ENCODE measurements at regions not wholly inside any gene's neighbourhood (a gene's known extent, or its start where the extent isn't known, plus 50 kb on each side); places are given as distances from the start of the nearest gene placed in this dataset.

DNA sequence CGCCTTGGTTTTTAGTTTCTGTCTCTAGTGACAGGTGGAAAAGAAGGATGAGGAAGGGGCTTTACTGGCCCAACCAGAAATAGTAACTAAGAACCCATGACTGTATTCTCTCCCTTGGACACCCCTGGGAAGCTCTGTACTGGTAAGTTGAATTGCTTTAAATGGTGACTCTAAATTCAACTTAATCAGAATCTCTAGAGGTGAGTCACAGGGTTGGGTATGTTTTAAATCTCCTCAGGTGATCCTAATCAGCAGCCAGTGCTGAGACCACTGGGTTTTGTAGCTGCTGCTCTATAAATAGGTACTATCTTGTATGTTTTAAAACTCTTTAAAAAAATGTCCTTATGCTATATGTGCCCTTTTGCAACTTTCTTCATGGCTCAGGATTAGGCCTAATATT lies 314.0 kb upstream of the ECI2 start:
- H3K79me2 ChIP-seq (ENCODE audit: control insufficient read depth, insufficient read depth, low read length), result no peaks in the 10 kb centered on the region
- dilution Hi-C loops (cut with MboI; ENCODE audit: extremely low pct_ligation_motif_present, low sequenced_read_pairs), result no loop called here
- no peak overlapping the region for H3K4me2 ChIP-seq (ENCODE audit: insufficient read depth, low read length)
- FAIRE-seq (no peak), DNase-seq (ENCODE audit: low read depth, low spot score) (no peak)
- intact Hi-C loops (cut with micrococcal nuclease), result no loop called here
- no peak overlapping the region for H2AFZ ChIP-seq (ENCODE audit: low read depth, low read length)
- no TSS peak for BruUV-seq (replicated peaks)
- no peak overlapping the region for H3K9ac ChIP-seq (replicated peaks; ENCODE audit: extremely low read depth, insufficient read depth, low read length)
- no peak overlapping the region for H3K4me3 ChIP-seq (replicated peaks in 1 of 3; ENCODE audit: insufficient read depth in 1 of 3, low read depth in 1 of 3, low read length in 3 of 3)
- ChIA-PET POLR2A (no interaction called here), CTCF (interaction anchor here (1.3 to 2.7 kb wide), 2 partner anchors 9 to 10 kb away, joined by 3 to 7 read pairs; no protein-coding TSS in a partner anchor)
- no peak overlapping the region for H3K27ac ChIP-seq (ENCODE audit: insufficient read depth, low read depth, low read length)
- H3K36me3 ChIP-seq (ENCODE audit: control insufficient read depth in 2 of 2, extremely low read depth in 1 of 2, insufficient read depth in 2 of 2, low read length in 2 of 2), result no peaks in the 10 kb centered on the region
- no peaks in the 10 kb centered on the region for H3K4me1 ChIP-seq (ENCODE audit: control insufficient read depth, extremely low read depth, insufficient read depth, low read length)
- H3K9me1 ChIP-seq (replicated peaks; ENCODE audit: control insufficient read depth, extremely low read depth, insufficient read depth, low read length), result no peaks in the 10 kb centered on the region
- H3K9me3 ChIP-seq (replicated peaks; ENCODE audit: control insufficient read depth, insufficient read depth, low read length), result peaks cover 2% of the 10 kb centered on the region
- no peaks in the 10 kb centered on the region for H4K20me1 ChIP-seq (replicated peaks; ENCODE audit: control insufficient read depth, extremely low read depth, insufficient read depth, low read length)
- no peaks in the 10 kb centered on the region for H3K27me3 ChIP-seq (ENCODE audit: control insufficient read depth in 2 of 2, insufficient read depth in 2 of 2, low read length in 2 of 2)
- no peak for TF ChIP-seq FOS (IDR thresholded peaks at IDR 0.05; ENCODE audit: borderline replicate concordance, insufficient read depth, low read length)
- no peak for TF ChIP-seq POLR2AphosphoS5 (IDR thresholded peaks at IDR 0.05; ENCODE audit: insufficient read depth, low read depth, low read length)
- TF ChIP-seq MAX (IDR thresholded peaks at IDR 0.05; ENCODE audit: insufficient read depth, insufficient read length), result no peak
- TF ChIP-seq, protein P1, sequence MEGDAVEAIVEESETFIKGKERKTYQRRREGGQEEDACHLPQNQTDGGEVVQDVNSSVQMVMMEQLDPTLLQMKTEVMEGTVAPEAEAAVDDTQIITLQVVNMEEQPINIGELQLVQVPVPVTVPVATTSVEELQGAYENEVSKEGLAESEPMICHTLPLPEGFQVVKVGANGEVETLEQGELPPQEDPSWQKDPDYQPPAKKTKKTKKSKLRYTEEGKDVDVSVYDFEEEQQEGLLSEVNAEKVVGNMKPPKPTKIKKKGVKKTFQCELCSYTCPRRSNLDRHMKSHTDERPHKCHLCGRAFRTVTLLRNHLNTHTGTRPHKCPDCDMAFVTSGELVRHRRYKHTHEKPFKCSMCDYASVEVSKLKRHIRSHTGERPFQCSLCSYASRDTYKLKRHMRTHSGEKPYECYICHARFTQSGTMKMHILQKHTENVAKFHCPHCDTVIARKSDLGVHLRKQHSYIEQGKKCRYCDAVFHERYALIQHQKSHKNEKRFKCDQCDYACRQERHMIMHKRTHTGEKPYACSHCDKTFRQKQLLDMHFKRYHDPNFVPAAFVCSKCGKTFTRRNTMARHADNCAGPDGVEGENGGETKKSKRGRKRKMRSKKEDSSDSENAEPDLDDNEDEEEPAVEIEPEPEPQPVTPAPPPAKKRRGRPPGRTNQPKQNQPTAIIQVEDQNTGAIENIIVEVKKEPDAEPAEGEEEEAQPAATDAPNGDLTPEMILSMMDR (IDR thresholded peaks at IDR 0.05; ENCODE audit: extremely low read depth in 1 of 2, insufficient read depth in 1 of 2, low read depth in 1 of 2, low read length in 2 of 2), result no peak
- TF ChIP-seq JUN (IDR thresholded peaks at IDR 0.05; ENCODE audit: borderline replicate concordance, insufficient read depth, insufficient read length, low read depth), result no peak

DNA sequence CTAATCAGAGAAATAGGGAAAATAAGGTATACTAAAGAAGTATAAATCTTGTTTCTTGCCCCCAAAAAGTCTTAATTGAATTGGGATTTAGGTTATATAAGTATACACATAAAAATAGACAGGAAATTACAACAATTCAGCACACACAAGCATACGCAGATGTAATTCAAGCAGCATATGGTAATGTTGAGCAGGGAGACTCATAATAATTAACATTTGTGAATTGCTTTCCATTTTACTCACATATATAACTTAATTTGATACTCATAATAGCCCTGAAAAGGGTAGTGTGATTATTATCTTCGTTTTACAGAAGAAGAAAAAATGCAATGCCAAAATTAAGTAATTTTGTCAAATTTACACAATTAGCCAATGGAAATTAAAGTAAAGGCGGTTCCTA lies 313.5 kb upstream of the ECI2 start:
- POLR2A ChIA-PET, result no interaction called here
- BruUV-seq (replicated peaks), result no TSS peak
- FAIRE-seq, result no peak
- Histone ChIP-seq H3K9ac (replicated peaks; ENCODE audit: extremely low read depth, insufficient read depth, low read length) (no peak overlapping the region), H3K4me2 (ENCODE audit: insufficient read depth, low read length) (no peak overlapping the region), H3K9me1 (replicated peaks; ENCODE audit: control insufficient read depth, extremely low read depth, insufficient read depth, low read length) (no peaks in the 10 kb centered on the region), H3K36me3 (ENCODE audit: control insufficient read depth in 2 of 2, extremely low read depth in 1 of 2, insufficient read depth in 2 of 2, low read length in 2 of 2) (no peaks in the 10 kb centered on the region), H3K4me1 (ENCODE audit: control insufficient read depth, extremely low read depth, insufficient read depth, low read length) (no peaks in the 10 kb centered on the region), H3K27me3 (ENCODE audit: control insufficient read depth in 2 of 2, insufficient read depth in 2 of 2, low read length in 2 of 2) (no peaks in the 10 kb centered on the region), H3K4me3 (replicated peaks in 1 of 3; ENCODE audit: insufficient read depth in 1 of 3, low read depth in 1 of 3, low read length in 3 of 3) (no peak overlapping the region), H3K9me3 (replicated peaks; ENCODE audit: control insufficient read depth, insufficient read depth, low read length) (peaks cover 2% of the 10 kb centered on the region), H4K20me1 (replicated peaks; ENCODE audit: control insufficient read depth, extremely low read depth, insufficient read depth, low read length) (no peaks in the 10 kb centered on the region), H3K79me2 (ENCODE audit: control insufficient read depth, insufficient read depth, low read length) (no peaks in the 10 kb centered on the region), H3K27ac (ENCODE audit: insufficient read depth, low read depth, low read length) (no peak overlapping the region), H2AFZ (ENCODE audit: low read depth, low read length) (no peak overlapping the region)
- CTCF ChIA-PET, result interaction anchor here (1.3 to 2.7 kb wide), 2 partner anchors 8 to 10 kb away, joined by 3 to 7 read pairs; no protein-coding TSS in a partner anchor
- TF ChIP-seq MAX (IDR thresholded peaks at IDR 0.05; ENCODE audit: insufficient read depth, insufficient read length), result no peak
- TF ChIP-seq FOS (IDR thresholded peaks at IDR 0.05; ENCODE audit: borderline replicate concordance, insufficient read depth, low read length), result no peak
- no peak for TF ChIP-seq MYC (IDR thresholded peaks at IDR 0.05; ENCODE audit: low read depth, low read length)
- no peak for TF ChIP-seq POLR2A (IDR thresholded peaks at IDR 0.05; ENCODE audit: low read depth, low read length)
- TF ChIP-seq JUN (IDR thresholded peaks at IDR 0.05; ENCODE audit: borderline replicate concordance, insufficient read depth, insufficient read length, low read depth), result no peak
- TF ChIP-seq, protein P1 (IDR thresholded peaks at IDR 0.05; ENCODE audit: extremely low read depth in 1 of 2, insufficient read depth in 1 of 2, low read depth in 1 of 2, low read length in 2 of 2), result no peak
- no peak for TF ChIP-seq POLR2AphosphoS5 (IDR thresholded peaks at IDR 0.05; ENCODE audit: insufficient read depth, low read depth, low read length)
- TF ChIP-seq GATA2 (IDR thresholded peaks at IDR 0.05; ENCODE audit: insufficient read depth, insufficient read length, low read depth, low read length), result no peak
- no peak for TF ChIP-seq EZH2 (IDR thresholded peaks at IDR 0.05; ENCODE audit: borderline replicate concordance, low read depth, low read length, severe bottlenecking)
- intact Hi-C loops (cut with micrococcal nuclease) (no loop called here), dilution Hi-C loops (cut with MboI; ENCODE audit: extremely low pct_ligation_motif_present, low sequenced_read_pairs) (no loop called here)
- no peak for DNase-seq (ENCODE audit: low read depth, low spot score)
